GM23248 (cell line): ENCODE measurements at regions not wholly inside any gene's neighbourhood (a gene's known extent, or its start where the extent isn't known, plus 50 kb on each side); places are given as distances from the start of the nearest gene placed in this dataset.

Experiments used
- EZH2 ChIP-seq: fragments of 200-600 bp; sonication (generic); IDR thresholded peaks from 2 replicates; pipeline ENCODE4 v1.6.1; 2018; ENCODE audit warnings: antibody characterized with exemption, mild to moderate bottlenecking; ENCODE audit not compliant: insufficient read depth, poor library complexity, severe bottlenecking
- EZH2phosphoT487 ChIP-seq: fragments of 200-600 bp; sonication (generic); IDR thresholded peaks from 2 replicates; pipeline ENCODE4 v1.6.1; 2018; ENCODE audit warnings: antibody characterized with exemption, moderate library complexity, mild to moderate bottlenecking, low read depth; ENCODE audit not compliant: insufficient read depth

- TF ChIP-seq EZH2phosphoT487 (no peak), EZH2 (no peak)
Observed at GRCh38 chr13:62057286-62057685, 641.6 kb upstream of the PCDH20 start.
